ENCODE measurements at regions not wholly inside any gene's neighbourhood (a gene's known extent, or its start where the extent isn't known, plus 50 kb on each side); places are given as distances from the start of the nearest gene placed in this dataset.
"Not testable (repeated sequence)": the region's sequence is repeated elsewhere in the genome, so short reads cannot be mapped to it uniquely, and the experiment has no call there.

DNA sequence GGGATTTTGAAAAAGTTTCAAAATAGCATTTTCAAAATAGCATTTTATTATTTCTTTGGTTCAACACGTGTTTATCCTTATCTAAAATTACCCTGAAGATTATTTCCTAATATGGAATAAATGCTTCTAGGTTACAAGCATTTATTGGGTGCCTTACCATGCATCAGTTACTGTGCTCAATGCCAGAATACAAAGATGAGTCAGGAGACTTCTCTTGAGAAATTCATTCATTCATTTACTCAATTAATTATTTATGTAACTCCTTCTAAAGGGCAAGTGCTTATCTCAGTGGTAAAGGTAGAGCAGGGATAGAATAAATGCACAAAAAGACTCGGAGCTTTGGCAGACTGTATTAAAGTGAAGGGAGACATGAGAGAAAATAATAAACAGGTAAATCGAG lies 150.1 kb upstream of the PDE7B start:
- no peak for DNase-seq (ENCODE audit: low read depth in 4 of 4, low spot score in 2 of 4)

DNA sequence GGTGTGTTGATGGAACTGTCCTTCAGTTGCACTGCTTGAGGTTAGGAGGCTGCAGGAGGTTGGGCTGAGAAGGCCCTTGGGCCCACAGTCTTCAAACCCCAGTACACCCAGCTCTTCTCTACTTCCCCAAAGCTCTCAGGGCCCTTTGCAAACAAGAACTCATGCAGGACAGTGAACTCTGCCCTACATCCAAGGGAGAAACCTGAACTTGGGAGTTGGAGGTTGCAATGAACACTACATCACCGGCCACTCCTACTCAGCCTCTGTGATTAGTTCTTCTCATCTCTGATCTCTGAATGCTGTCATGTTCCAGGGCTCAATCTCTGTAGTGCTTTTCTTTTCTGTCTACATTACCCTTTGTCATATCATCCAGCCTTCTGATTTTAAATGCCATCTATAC lies 148.5 kb upstream of the PDE7B start:
- DNase-seq (ENCODE audit: low read depth in 4 of 4, low spot score in 2 of 4), result no peak

DNA sequence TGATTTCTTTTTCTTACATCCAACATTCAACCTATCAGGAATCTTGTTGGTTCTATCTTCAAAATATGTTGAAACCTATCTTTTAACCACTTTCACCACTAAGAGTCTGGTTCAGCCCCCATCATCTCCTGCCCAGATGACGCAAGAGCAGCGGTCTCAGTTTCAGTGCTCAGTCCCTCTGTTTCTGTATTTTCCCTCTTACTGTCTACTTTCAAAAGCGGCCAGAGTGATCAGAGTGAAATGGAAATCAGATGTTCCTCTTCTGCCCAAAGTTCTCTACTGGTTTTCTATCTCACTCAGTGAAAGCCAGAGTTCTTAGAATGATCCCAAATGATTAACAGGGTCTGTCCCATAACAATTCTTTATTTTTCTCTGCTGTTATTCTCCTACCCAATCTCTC lies 147.9 kb upstream of the PDE7B start:
- no peak for DNase-seq (ENCODE audit: low read depth in 4 of 4, low spot score in 2 of 4)

DNA sequence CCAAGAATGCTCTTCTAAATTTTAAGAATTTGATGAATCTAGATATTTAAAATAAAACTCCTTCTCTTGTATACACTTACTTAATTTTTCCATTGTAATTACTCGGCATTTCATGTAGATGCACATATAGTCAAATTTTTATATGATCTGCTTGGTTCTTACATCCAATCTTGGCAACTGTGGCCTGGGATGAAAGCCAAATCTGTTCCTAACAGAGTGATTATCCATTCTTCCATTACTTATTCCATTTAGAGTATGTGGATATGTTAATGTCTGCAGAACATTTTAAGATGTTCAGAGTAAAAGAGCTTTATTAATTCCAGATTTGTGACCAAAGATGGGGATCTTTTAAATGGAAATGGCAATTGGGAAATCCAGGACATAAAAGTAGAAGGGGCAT lies 144.1 kb upstream of the PDE7B start:
- DNase-seq (ENCODE audit: low read depth in 4 of 4, low spot score in 2 of 4), result no peak

DNA sequence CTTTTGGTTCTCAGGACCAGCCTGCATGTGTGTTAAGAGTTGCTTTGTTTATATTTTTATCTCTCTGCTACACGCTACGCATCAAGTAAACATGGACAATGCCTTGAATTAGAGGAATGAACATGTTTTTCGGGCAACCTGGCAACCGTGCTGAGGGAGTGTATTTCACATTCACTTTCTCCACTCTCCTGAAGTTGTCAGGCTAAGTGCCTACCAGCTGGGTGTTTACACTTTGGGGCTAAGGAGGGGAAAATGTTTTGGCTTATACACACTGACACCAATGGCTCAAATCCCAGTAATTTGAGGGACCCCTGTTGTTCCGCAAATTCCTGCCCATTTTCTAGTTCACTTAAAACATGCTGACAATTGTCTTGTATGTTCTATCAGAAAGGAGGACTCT lies 141.5 kb upstream of the PDE7B start:
- DNase-seq (ENCODE audit: low read depth in 4 of 4, low spot score in 2 of 4), result no peak

DNA sequence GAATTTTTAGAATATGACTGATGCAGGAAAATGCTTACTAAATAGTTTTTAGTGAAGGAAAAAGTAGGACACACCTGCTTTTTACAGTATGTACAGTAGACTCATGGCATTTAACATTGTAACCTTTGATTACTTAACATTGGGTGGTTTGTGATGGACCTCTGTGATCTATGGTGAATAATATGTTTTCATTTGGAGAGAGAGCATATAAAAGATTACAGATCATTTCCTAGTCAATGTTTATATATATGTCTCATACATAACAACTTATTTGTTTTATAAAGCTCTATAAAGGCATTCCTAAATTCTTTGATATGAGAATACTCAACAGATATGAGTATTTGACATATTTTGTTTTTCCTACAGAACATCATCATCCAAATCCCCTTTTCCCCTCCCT lies 129.3 kb upstream of the PDE7B start:
- no peak for DNase-seq (ENCODE audit: low read depth in 4 of 4, low spot score in 2 of 4)

DNA sequence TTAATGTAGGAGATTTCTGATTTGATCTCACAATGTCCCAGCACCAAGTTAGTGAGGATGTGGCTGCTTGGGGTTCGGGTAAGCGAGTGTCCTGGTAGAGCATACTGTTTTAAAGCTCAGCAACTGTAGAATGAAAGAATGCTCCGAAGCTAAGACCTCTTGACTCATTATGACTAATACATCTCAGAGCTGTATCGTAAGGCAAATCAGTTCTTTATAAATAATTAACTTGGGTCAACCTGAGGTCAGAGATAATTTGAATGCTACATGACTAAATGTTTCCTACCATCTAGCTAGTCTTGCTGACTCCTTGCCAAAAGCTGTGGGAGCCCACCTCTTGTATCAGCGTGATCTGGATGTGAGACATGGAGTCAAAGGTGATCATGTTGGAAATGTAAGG lies 128.8 kb upstream of the PDE7B start:
- peak in 1 of 4 donors; percentile 12 for DNase-seq (ENCODE audit: low read depth in 4 of 4, low spot score in 2 of 4)

DNA sequence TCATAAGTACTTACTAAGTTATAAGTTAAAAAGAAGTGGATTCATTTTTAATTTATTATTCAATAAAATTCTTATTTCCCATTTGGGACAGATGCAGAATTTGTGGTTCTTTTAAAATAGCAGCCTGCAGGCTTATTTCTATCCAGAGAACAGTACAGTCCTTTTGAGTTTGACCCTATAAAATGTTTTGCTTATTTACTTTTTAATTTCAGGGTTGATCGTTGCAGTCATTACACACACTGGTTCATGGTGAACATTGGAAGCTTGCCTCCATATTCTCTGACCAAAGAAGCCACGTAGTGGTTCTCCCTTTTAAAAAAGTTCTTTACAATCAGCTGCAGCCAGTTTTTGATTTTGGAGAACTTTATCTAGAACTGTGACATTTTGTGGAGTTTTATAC lies 122.9 kb upstream of the PDE7B start:
- no peak for DNase-seq (ENCODE audit: low read depth in 4 of 4, low spot score in 2 of 4)

DNA sequence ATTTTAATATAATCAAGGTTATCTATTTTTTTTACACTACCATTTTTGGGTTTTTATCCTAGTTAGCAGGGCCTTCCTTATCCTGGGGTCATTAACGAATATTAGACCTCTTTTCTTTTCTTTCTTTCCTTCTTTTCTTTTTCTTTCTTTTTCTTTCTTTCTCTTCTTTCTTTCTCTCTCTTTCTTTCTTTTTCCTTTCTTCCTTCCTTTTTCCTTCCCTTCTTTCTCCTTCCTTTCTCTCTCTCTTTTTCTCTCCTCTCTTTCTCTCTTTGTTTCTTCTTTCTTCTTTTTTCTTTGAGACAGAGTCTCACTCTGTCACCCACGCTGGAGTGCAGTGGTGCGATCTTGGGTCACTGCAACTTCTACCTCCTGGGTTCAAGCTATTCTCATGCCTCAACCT lies 120.4 kb upstream of the PDE7B start:
- no peak for DNase-seq (ENCODE audit: low read depth in 4 of 4, low spot score in 2 of 4)

DNA sequence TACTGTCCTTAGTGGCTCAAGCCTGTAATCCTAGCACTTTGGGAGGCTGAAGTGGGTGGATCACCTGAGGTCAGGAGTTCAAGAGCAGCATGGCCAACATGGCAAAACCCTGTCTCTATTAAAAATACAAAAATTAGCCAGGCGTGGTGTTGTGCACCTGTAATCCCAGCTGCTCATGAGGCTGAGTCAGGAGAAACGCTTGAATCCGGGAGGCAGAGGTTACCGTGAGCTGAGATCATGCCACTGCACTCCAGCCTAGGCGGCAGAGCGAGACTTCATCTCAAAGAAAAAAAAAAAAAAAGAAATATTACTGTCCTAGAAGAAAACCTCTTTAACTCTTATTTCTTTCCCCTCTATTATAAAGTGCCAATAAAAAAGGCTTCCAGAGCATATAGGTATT lies 115.2 kb upstream of the PDE7B start:
- DNase-seq (ENCODE audit: low read depth in 4 of 4, low spot score in 2 of 4), result not testable (repeated sequence)

DNA sequence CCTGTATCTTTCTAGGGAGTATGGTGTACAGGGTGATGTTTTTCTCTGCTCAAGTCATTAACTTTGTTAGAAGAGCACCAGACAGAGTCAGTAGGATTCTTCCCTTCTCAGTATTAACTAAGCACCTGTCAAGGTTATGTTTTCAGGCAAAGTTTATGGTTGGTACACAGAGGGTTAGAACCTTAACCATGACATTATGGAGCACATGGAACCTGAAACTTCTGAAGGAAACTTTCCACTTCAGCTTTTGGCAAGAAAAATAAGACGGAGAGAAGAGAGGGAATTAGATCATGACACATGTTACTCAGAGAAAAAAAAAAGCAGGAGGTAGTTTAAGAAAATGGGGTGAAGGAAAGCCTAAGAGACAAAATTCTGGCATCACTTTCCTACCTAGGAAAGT lies 112.9 kb upstream of the PDE7B start:
- peak in 3 of 4 donors; percentile 15 to 47 (median 19) for DNase-seq (ENCODE audit: low read depth in 4 of 4, low spot score in 2 of 4)

DNA sequence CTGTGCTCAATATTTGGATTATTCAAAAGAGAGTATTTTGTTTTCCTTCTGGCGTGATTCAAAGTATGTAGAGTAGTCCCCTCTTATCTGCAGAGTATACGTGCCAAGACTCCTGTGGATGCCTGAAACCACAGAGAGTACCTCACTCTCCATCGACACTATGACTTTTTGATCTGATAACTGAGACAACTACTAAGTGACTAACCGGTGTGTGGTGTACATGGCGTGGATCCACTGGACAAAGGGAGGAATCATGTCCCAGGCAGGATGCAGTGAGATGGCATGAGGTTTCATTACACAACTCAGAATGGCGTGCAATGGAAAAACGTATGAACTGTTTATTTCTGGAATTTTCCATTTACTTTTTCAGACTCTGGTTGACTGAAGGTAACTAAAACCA lies 112.2 kb upstream of the PDE7B start:
- no peak for DNase-seq (ENCODE audit: low read depth in 4 of 4, low spot score in 2 of 4)

DNA sequence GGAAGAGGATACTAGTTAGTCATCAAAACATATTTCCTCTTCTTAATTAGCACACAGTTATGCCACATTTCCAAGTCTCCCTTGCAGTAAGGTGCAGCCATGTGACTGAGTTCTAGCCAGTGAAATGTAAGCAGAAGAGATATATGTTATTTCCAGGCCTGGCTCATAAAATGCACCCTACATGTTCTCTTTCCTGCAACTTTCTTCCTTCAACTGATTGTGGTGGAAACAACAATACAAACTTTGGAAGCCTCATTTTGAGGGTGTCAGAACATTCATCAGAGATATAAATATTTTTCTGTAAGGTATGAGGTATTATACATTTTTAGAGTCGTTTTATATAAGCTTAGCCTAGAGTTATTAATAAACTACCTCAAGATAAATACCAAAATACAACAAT lies 110.9 kb upstream of the PDE7B start:
- DNase-seq (ENCODE audit: low read depth in 4 of 4, low spot score in 2 of 4), result no peak

DNA sequence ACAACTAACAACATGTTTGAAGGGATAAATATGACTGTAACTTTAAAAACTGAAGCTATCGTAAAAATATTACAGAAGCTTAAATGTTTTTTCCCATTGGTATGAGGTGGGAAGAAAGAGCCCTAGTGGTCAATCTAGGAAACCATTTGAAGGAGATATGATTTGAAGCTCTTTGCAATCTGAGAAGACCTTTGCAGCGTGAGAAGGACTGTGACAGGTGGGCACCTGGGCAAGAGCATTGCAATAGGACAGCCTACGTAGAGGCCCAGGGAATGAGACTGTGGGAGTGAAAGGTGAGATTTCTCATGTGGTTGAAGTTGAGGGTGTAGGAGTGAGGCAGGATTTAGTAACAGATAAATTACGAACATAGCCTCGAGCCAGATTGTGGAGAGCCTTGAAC lies 108.0 kb upstream of the PDE7B start:
- DNase-seq (ENCODE audit: low read depth in 4 of 4, low spot score in 2 of 4), result peak in 1 of 4 donors; percentile 13

DNA sequence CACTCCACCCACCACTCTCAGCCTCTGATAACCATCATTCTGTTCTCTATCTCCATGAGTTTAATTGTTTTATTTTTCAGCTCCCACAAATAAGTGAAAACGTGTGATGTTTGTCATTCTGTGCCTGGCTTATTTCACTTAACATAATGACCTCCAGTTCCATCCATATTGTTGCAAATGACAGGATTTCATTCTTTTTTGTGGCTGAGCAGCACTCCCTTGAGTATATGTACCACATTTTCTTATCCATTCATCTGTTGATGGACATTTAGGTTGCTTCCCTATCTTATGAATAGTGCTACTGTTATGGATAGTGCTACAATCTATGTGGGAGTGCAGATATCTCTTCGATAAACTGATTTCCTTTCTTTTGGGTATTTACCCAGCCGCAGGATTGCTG lies 103.3 kb upstream of the PDE7B start:
- no peak for DNase-seq (ENCODE audit: low read depth in 4 of 4, low spot score in 2 of 4)

DNA sequence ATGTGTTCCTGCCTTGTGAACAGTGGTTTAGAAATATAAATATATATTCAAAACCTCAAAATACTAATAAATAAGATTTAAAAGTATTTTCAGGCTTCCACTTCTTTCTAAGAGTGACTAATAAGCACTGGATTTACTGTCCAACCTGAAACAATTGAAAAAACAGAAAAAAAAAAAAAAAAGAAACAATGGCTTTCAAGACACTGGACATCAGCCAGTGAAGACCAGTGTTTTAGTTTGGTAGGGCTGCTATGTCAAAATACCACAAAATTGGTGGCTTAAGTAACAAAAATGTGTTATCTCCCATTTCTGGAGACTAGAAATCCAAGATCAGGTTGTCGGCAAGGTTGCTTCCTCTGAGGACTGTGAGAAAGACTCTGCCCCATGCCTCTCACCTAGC lies 101.4 kb upstream of the PDE7B start:
- DNase-seq (ENCODE audit: low read depth in 4 of 4, low spot score in 2 of 4), result no peak

DNA sequence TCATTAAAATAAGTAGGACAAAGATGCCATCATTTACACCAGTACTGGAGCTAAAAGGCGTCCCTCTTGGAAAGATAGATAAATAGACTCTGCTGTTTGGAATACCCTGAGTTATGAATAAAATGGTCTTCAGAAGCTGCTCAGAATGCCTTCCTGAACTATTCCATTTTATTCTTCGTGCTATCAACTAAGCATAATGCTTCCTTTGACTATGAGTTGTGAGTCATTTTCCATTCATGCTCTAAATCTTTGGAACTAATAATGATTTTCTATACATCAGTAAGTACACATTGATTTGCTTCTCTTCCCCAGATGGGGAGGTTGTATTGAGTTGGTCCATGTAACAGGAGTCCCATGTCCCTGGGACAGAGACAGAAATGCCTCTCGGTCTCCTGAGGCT lies 98.3 kb upstream of the PDE7B start:
- DNase-seq (ENCODE audit: low read depth in 4 of 4, low spot score in 2 of 4), result no peak

DNA sequence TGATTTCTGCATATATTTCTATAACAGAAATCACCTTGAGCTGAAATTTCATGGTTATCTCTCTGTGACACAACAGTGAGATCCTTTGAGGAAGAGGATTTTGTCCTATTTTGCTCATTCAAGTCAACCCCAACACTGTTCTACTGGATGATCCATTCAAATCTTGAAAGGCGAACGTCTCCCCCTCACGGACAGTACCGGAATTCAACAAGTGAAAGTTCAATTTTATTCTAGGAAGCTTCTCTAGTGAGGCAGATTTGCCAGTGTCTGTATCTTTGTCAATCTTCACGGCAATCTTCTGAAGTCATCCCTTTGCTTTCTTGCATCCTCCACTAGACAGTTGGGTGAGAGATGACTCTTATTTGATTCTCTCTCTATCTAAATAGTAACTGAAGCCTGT lies 91.7 kb upstream of the PDE7B start:
- no peak for DNase-seq (ENCODE audit: low read depth in 4 of 4, low spot score in 2 of 4)

DNA sequence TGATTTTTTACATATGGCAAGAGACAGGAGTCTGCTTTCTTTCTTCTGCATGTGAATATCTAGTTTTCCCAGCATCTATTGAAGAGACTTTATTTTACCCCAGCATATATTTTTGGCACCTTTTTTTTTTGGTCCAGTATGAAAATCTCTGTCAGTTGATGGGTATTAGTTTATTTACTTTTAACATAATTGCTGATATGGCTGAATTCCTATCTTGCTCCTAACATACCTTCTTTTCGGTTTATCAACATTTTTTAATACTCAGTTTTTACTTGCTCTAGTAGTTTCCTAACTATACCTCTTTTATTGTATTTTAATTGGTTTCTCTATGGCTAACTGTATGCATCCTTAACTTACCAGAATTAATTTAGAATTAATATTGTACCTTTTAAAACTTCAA lies 77.5 kb upstream of the PDE7B start:
- no peak for DNase-seq (ENCODE audit: low read depth in 4 of 4, low spot score in 2 of 4)

DNA sequence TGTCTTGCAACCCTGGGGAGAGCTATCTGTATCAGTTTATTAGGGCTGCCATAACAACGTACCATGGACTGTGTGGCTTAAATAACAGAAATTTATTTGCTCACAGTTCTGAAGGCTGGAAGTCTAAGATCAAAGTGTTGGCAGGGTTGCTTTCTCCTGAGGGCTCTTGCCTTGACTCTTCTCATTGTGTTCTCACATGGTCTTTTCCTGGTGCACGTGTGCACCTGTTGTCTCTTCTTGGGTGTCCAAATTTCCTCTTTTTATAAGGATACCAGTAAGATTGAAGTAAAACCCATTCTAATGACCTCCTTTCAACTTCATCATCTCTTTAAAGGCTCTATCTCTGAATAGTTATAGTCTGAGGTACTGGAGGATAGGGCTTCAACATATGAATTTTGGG lies 72.3 kb upstream of the PDE7B start:
- DNase-seq (ENCODE audit: low read depth in 4 of 4, low spot score in 2 of 4), result no peak

DNA sequence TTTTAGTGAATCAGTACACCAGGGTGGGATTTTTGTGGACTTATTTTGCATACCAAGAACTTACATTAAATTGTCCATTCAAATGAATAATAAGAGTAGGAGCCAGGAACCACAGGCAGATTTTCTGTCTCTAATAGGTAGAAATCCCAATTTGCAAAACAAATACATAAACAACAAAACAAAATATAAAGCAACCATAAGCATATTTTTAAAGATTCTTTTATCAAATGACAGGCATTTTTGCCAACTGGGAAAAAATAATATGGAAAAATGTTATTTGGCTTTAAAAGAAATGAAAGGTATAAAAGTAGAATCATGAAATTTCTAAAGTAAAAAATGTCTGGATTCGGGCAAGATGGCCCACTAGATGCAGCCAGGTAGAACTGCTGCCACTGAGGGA lies 71.2 kb upstream of the PDE7B start:
- DNase-seq (ENCODE audit: low read depth in 4 of 4, low spot score in 2 of 4), result no peak

DNA sequence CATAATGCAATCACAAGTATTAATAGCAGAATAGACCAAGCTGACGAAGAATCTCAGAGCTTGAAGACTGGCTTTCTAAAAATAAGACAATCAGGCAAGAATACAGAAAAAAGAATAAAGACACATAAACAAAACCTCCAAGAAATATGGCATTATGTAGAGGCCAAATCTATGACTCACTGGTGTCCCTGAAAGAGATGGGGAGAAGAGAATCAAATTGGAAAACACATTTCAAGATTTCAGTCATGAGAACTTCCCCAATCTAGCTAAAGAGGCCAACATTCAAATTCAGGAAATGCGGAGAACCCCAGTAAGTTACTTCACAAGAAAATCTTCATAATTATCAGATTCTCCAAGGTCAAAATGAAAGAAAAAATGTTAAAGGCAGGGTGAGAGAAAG lies 69.0 kb upstream of the PDE7B start:
- DNase-seq (ENCODE audit: low read depth in 4 of 4, low spot score in 2 of 4), result no peak

DNA sequence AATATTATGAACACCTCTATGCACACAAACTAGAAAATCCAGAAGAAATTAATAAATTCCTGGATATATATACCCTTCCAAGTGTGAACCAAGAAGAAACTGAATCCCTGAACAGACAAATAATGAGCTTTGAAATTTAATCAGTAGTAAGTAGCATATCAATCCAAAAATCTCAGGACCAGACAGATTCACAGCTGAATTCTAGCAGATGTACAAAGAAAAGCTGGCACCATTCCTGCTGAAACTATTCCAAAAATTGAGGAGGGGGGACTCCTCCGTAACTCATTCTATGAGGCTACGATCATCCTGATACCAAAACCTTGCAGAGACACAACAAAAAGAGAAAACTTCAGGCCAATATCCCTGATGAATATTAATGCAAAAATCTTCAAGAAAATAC lies 67.0 kb upstream of the PDE7B start:
- DNase-seq (ENCODE audit: low read depth in 4 of 4, low spot score in 2 of 4), result no peak
